A673 (cell line): ENCODE measurements at regions not wholly inside any gene's neighbourhood (a gene's known extent, or its start where the extent isn't known, plus 50 kb on each side); places are given as distances from the start of the nearest gene placed in this dataset.

Source experiments
- BruUV-seq: library from RNA; stranded (reverse); fragments of 400-500 nt; replicated peaks from 2 replicates; lab custom pipeline; 2021; lab: Mats Ljungman, UMichigan
- CTCF ChIA-PET: fragments of 300-600 bp; sonication (Branson Sonifier 250); formaldehyde crosslinking; loops from one replicate; lab custom pipeline; 2022; ENCODE audit warnings: antibody characterized with exemption; lab: Charles Lee
- POLR2A ChIA-PET: fragments of 300-600 bp; sonication (Branson Sonifier 250); formaldehyde crosslinking; loops from one replicate; lab custom pipeline; 2022; ENCODE audit warnings: antibody characterized with exemption; ENCODE audit not compliant: low non-redundant PET; lab: Charles Lee
- DNase-seq: peaks from one replicate; pipeline ENCODE4 v3.0.0-alpha.2; 2015; ENCODE audit warnings: low spot score
- H3K27ac ChIP-seq: fragments of 200-600 bp; sonication (generic); 2 replicates; pipeline ENCODE4 v1.5.1; 2016; ENCODE audit warnings: mixed run types, low read depth, mild to moderate bottlenecking, mixed read lengths, antibody characterized with exemption, low read length; ENCODE audit not compliant: poor library complexity, severe bottlenecking
- H3K27me3 ChIP-seq: fragments of 200-600 bp; sonication (generic); replicated peaks from 2 replicates; pipeline ENCODE4 v1.6.1; 2017; ENCODE audit warnings: mixed run types, low read depth, mild to moderate bottlenecking, mixed read lengths, antibody characterized with exemption, low read length; ENCODE audit not compliant: insufficient read depth, poor library complexity
- H3K36me3 ChIP-seq: fragments of 200-600 bp; sonication (generic); 2 replicates; pipeline ENCODE4 v1.6.1; 2016; ENCODE audit warnings: mixed run types, mild to moderate bottlenecking, mixed read lengths, antibody characterized with exemption, low read length; ENCODE audit not compliant: insufficient read depth, poor library complexity, severe bottlenecking
- H3K4me1 ChIP-seq: fragments of 200-600 bp; sonication (generic); 2 replicates; pipeline ENCODE4 v1.6.1; 2017; ENCODE audit warnings: mixed run types, mild to moderate bottlenecking, mixed read lengths, antibody characterized with exemption, low read length; ENCODE audit not compliant: insufficient read depth, poor library complexity, severe bottlenecking
- H3K4me3 ChIP-seq: fragments of 200-600 bp; sonication (generic); 2 replicates; pipeline ENCODE4 v1.5.1; 2016; ENCODE audit warnings: low read depth, mixed run types, mild to moderate bottlenecking, mixed read lengths, low read length; ENCODE audit not compliant: poor library complexity, severe bottlenecking
- H3K9me3 ChIP-seq: fragments of 200-600 bp; sonication (generic); 2 replicates; pipeline ENCODE4 v1.6.1; 2016; ENCODE audit warnings: mixed run types, low read depth, mild to moderate bottlenecking, mixed read lengths, antibody characterized with exemption, low read length; ENCODE audit not compliant: poor library complexity, severe bottlenecking
- EZH2 ChIP-seq: fragments of 200-600 bp; sonication (generic); IDR thresholded peaks from 2 replicates; pipeline ENCODE4 v1.6.1; 2017; ENCODE audit warnings: borderline replicate concordance, low read depth, mild to moderate bottlenecking, mixed read lengths, antibody characterized with exemption, low read length; ENCODE audit not compliant: poor library complexity, severe bottlenecking
- intact Hi-C: fragments of 100-400 bp; cut with micrococcal nuclease; formaldehyde crosslinking; loops from one replicate; pipeline ENCODE4 v1.10.0; 2022; ENCODE audit not compliant: unreplicated experiment
- TF ChIP-seq, protein P1 (sequence below): fragments of 300-800, 200-600 bp; sonication (generic); conservative IDR thresholded peaks from 2 replicates; pipeline ENCODE4 v1.5.1; 2017; ENCODE audit warnings: low read depth, mild to moderate bottlenecking, antibody characterized with exemption, low read length, moderate library complexity, mixed read lengths

DNA sequence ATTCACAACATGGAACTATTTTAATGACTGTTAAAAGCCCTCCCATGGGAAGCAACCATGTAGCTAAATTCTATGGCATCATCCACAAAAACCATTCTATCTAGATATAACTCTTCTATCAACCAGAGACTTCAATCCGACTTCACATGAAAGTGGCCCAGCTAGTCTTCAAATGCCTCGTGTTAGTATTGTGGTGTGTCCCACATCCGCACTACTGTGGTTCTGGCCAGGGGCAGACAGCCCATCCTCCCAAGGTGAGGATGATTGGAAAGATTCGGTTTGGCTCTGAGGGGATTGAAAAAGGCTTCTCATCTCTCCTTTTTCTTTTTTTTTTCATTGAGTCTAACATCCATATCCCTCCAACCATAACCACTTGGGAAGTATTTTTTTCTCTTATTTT is 253.0 kb upstream of the KLF6 start:
- POLR2A ChIA-PET, result no interaction called here
- H3K27ac ChIP-seq, result no peak overlapping the region
- no peaks in the 10 kb centered on the region for H3K36me3 ChIP-seq
- no peak overlapping the region for H3K4me3 ChIP-seq
- peaks cover 16% of the 10 kb centered on the region for H3K9me3 ChIP-seq
- no peaks in the 10 kb centered on the region for H3K27me3 ChIP-seq
- no peak for TF ChIP-seq EZH2
- TF ChIP-seq, protein P1, sequence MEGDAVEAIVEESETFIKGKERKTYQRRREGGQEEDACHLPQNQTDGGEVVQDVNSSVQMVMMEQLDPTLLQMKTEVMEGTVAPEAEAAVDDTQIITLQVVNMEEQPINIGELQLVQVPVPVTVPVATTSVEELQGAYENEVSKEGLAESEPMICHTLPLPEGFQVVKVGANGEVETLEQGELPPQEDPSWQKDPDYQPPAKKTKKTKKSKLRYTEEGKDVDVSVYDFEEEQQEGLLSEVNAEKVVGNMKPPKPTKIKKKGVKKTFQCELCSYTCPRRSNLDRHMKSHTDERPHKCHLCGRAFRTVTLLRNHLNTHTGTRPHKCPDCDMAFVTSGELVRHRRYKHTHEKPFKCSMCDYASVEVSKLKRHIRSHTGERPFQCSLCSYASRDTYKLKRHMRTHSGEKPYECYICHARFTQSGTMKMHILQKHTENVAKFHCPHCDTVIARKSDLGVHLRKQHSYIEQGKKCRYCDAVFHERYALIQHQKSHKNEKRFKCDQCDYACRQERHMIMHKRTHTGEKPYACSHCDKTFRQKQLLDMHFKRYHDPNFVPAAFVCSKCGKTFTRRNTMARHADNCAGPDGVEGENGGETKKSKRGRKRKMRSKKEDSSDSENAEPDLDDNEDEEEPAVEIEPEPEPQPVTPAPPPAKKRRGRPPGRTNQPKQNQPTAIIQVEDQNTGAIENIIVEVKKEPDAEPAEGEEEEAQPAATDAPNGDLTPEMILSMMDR, result no peak
- intact Hi-C loops, result no loop called here
- no TSS peak for BruUV-seq
- no peaks in the 10 kb centered on the region for H3K4me1 ChIP-seq
- CTCF ChIA-PET, result no interaction called here
- no peak for DNase-seq

DNA sequence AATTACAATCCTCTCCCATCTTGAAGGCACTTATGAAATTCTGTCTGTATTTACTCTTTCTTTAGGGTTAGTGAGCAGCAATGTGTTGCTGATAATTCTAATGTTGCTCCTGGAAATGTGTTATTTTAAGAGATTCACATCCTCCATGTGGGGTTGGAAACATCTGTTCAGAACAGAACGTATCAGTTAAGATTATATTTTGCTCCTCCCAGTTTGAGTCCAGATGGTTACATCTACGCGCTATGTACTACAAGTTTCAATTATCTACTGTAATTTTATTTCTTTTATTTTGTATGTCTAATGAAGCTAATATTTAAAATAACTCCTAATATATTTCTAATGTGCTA is 250.6 kb upstream of the KLF6 start:
- peaks cover under 1% of the 10 kb centered on the region for H3K9me3 ChIP-seq
- no peak overlapping the region for H3K4me3 ChIP-seq
- DNase-seq, result no peak
- TF ChIP-seq, protein P1, result no peak
- no peak for TF ChIP-seq EZH2
- ChIA-PET POLR2A (no interaction called here), CTCF (no interaction called here)
- intact Hi-C loops, result no loop called here
- no peaks in the 10 kb centered on the region for H3K36me3 ChIP-seq
- BruUV-seq, result no TSS peak
- H3K4me1 ChIP-seq, result no peaks in the 10 kb centered on the region
- H3K27me3 ChIP-seq, result no peaks in the 10 kb centered on the region
- H3K27ac ChIP-seq, result no peak overlapping the region

DNA sequence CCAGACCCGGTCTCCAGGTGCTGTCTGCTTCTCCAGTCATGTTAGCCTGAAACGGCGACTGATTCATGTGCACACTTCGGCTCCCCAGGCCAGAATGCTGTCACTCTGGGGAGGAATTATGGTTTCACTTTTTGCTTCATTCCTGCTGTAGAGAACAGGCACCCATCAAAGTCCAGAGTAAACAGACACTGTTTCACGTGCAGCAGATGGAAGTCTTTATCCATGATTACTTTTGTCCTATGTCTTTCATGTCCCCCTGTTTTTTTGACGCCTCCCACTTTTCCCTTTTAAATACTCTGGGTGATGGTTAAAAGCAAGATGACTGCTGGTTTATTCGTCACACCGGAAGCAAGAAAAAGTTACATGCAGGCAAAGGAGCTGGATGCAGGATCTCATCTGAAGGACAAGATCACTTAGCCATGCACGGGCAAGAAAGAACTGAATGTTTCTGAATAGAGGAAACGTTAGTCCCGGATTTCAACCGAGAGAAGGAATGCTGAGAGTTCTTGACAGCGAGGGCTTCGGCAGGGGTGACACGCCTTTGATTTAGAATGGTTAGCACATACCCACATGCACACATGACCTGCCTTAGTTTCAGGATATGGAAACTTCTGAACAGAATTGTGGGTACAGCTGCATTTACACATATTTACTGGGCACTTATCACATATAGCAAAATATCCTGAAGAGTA is 250.0 kb upstream of the KLF6 start:
- H3K4me1 ChIP-seq, result no peaks in the 10 kb centered on the region
- no peaks in the 10 kb centered on the region for H3K27me3 ChIP-seq
- H3K9me3 ChIP-seq, result no peaks in the 10 kb centered on the region
- DNase-seq, result no peak
- no peak overlapping the region for H3K4me3 ChIP-seq
- no TSS peak for BruUV-seq
- TF ChIP-seq EZH2, result no peak
- TF ChIP-seq, protein P1, result no peak
- no peak overlapping the region for H3K27ac ChIP-seq
- ChIA-PET POLR2A (no interaction called here), CTCF (no interaction called here)
- no peaks in the 10 kb centered on the region for H3K36me3 ChIP-seq
- intact Hi-C loops, result no loop called here
